H1 (cell line): ENCODE measurements at regions not wholly inside any gene's neighbourhood (a gene's known extent, or its start where the extent isn't known, plus 50 kb on each side); places are given as distances from the start of the nearest gene placed in this dataset.

Source experiments
- CTCF ChIP-seq, 3 experiments: IDR thresholded peaks; 1 replicate in 2 of 3; 2 replicates in 1 of 3; pipeline versions ENCODE4 v1.5.1 to v1.6.1; 2011; ENCODE audit warnings: low read length in 3 of 3, mild to moderate bottlenecking in 3 of 3, inconsistent platforms in 2 of 3, low read depth in 1 of 3, moderate library complexity in 1 of 3; ENCODE audit not compliant: insufficient read depth in 1 of 3; ENCODE audit errors: control extremely low read depth in 1 of 3
- JUND ChIP-seq: IDR thresholded peaks from 2 replicates; pipeline ENCODE4 v1.6.1; 2011; ENCODE audit warnings: mild to moderate bottlenecking, improper control_type of control experiment, low read length
- POU5F1 ChIP-seq: IDR thresholded peaks from 2 replicates; pipeline ENCODE4 v1.6.1; 2011; ENCODE audit warnings: low read depth, mild to moderate bottlenecking, low read length, moderate library complexity

- TF ChIP-seq CTCF (IDR thresholded peaks at IDR 0.05; ENCODE audit: control extremely low read depth in 1 of 3, insufficient read depth in 1 of 3, low read depth in 1 of 3, low read length in 3 of 3) = no peak
- TF ChIP-seq POU5F1 = no peak
- TF ChIP-seq JUND = no peak
Measured at GRCh38 chr10:53667063-53667462, 894.5 kb upstream of the MBL2 start.
